NCI-H2227 (cell line): ENCODE measurements at regions not wholly inside any gene's neighbourhood (a gene's known extent, or its start where the extent isn't known, plus 50 kb on each side); places are given as distances from the start of the nearest gene placed in this dataset.

ENCODE experiments used
- DNase-seq: peaks from one replicate; lab custom pipeline; 2025; ENCODE audit not compliant: unreplicated experiment; lab: John Stamatoyannopoulos, UW

DNA sequence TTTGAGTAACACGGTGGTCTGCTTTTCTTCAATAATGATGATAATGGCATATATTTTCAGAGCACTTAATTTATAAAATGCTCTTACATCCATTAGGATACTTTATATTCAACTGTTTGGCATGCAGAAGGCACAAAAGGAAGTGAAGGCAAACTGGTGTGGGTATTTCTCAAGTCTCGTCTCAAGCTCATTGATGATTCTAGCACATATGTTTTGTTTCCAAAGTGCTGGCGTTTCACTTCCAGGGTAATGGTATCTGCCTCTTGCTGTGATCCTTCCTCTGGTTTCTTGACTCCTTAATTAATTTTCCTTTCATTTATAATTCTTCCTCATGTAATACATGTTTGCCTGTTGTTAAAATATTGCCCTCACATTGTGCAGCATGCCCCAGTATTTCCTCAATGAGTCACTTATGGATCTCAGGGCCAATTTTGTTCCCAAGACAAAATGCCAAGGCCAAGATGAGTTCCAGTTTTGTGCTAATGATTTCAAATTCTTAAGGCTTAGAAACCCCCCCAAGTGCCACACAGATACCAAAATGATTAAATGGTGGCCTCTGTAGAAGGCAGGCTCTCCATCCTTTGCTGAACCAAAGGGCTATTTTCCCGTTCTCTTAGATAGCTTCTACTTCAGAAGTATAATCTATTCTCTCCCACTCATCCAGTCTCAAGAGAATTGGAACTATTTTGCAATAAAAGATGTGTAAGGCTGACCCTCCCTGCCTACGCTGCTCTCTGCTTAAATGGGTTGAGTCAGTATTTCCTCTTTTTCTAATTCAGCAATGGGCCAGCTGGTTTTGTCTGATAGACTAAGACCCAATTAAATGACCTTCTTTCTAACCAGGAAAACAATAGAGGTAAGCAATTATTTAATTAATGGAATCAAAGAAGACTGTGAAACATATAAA, 171.2 kb downstream of the ZNF365 start:
- DNase-seq, result no peak

DNA sequence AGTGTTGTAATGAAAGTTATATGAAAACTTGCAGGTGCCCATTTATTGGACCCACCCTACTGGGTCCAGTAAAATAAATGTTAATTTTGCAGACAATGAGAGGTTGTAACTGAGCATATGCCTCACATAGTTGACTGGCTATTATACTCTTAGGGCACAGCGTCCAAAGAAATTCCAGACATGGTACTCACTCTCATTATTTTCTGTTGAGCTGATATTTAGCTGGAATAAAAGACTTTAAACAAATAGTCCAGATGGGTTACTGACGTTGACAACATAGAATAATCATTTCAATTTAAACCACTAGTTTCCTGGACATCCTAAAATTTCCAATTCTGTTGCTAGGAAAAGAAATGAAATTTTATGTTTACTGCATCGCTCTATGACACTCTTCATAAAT, 174.5 kb downstream of the ZNF365 start:
- no peak for DNase-seq

DNA sequence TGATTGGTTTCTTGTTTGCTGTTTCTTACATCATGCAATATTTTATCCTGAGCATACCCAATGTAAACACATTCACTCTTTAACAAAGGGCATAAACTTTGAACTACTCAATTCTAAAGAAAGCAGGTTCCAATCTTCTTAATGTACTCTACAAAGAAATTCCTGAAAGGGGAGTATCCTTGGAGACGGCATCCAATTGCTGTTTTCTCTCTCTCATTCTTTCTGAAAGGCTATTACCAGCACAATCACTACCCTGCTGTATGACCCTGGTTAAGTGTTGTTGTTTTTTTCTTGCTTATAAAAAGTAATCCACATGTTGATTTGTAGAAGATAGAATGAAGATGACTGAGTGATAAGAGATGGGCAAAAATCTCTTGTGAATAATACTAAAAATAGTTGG, 176.0 kb downstream of the ZNF365 start:
- DNase-seq, result no peak

DNA sequence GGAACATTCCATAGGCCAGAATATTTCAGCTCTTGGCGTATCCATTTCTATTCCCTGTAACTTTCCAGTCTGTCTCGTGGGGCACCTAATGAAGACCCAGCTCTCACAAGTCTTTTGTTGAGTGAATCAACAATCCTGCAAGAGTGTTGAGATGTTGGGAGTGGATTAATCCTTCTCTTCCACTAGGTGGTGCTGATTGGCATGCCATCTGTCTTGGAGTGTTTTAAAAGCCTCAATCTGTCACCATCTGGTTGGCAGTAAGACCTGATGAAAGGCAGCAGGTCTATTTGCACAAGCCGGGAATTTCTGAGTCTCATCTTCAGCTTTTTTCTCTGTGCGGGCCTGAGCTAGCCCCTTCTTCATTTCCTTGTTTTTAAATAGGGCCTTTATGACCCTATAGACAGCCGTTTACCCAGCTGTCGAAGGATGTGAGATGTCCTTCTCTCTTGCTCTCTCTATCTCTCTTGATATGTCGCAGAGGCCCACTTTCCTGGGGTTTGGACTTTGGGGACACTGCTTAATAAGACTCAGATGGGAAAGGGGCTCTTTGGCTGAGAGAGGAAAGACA, 180.5 kb downstream of the ZNF365 start:
- DNase-seq, result peak; percentile 23

DNA sequence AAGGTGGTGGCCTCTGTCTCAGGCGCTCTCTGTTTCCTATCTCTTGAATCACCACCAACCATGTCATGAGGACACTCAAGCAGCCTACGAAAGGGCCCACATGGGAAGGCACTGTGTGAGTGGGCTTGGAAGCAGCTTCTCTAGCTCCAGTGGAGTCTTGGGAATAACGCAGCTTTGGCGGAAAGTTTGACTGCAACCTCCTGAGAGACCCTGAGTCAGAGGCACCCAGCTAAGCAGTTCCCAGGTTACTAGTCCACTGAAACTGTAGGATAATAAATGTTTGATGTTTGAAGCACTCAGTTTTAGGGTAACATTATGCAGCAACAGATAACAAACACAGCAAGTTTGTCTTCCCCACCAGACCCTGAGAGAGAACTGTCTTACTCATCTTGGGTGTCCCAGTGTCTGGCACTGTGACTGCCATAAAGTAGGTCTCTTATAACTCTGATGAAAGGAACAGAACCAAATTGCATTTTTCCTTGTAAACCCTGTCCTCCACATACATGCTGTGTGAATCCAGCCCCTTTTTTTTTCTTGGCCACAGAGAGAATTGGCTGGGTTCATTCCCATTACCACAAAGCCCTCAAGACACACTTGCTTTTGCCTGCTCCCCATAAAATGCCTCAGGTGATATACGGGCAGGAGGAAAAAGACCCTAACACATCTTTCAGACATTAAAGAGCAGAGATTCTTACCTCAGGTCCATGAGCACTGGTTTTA, 185.5 kb downstream of the ZNF365 start:
- no peak for DNase-seq

DNA sequence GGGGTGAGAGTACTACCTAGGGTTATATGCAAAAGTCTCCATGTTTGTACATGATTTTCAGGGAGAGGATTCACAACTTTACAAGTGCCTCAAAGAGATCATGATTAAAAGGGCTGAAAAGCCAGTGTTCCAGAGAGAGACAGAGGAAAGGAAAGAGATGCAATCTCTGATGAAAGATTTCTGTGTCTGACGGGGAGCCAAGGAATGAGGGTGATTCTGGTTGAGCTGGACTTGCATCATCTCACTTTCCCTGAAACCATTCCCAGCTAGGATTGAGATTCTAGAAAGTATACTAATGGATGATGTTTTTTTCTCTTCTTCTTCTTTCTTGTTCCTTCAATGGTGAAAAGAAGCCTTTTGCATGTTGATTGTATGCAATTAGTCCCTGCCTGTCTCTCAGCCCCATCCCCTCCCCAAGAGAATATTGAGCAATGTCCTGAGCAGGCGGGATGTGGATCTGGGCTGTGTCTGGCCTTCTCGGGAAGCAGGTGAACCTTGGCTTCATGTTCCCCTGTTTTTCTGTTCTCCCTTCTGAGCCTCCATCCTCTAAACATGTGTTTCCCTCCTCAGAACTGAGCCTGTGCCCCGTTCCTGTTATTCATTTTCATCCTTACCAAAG, 186.1 kb downstream of the ZNF365 start:
- no peak for DNase-seq

DNA sequence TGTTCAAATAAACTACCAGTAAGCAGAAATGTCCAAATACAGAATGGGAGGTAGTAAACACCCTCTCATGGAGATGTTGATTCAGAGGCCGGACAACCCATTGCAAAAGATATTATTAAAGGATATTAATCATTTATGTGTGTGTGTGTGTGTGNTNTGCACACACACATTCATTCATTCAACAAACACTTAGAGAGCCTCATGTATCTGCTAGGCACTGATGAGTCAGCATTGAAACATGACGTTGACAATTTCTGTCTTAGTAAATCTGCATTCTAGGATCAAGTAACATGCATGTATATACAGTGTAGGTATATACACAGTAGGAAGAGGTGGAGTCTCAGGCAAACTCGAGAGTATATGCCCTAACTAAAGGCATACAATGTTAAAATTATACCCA, 187.0 kb downstream of the ZNF365 start:
- DNase-seq, result no peak

DNA sequence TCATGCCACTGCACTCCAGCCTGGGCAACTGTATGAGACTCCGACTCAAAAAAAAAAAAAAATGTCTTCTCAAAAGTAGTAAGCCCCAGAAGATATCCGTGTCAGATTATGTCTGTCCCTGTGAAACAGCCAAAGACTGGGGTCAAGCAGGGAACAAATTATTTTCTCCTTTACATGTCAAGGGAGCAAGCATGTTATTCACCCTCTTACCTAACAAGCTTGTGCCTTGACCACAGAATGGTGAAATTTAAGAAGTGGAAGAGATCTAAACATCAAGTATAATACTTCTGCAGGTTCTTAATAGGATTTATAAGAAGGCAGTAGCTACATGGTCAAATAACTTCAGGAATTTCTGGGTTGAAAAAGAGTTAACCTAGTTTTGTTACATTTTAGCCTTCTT, 187.9 kb downstream of the ZNF365 start:
- no peak for DNase-seq

DNA sequence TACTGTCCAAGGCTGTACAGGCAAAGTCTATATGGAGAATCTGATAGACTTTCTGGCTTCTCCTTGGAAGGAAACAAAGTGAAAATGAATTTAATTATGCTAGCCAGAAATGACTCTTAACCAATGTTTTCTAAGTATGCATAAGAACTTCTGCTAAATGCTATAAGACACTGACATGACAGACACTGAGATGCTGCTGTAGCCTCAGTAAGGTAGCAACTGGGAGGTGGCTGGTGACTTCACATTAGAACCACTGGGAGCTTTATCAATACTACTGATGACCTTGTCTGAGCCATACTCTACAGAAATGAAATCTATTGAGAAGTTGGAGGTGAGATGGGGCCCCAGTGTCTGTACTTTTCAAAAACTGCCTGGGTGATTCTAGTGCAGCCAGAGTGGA, 188.6 kb downstream of the ZNF365 start:
- DNase-seq, result no peak

DNA sequence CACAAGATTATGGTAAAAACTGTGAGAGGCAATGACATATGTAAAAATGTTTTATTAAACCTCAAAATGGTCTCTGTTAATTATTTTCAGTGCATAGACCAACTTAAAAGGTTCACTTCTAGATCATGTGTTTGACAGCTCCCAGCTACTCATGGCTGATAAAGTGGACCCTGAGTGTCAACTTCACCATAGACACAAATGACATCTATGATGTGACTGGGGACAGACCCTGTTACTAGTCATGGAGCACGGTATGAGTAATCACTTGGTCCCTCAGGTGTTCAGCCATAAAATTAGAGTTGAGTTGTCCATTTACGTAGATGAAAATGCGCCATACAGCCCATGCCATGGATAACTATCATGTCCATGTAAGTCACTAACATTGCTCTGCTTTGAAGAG, 199.8 kb downstream of the ZNF365 start:
- no peak for DNase-seq

DNA sequence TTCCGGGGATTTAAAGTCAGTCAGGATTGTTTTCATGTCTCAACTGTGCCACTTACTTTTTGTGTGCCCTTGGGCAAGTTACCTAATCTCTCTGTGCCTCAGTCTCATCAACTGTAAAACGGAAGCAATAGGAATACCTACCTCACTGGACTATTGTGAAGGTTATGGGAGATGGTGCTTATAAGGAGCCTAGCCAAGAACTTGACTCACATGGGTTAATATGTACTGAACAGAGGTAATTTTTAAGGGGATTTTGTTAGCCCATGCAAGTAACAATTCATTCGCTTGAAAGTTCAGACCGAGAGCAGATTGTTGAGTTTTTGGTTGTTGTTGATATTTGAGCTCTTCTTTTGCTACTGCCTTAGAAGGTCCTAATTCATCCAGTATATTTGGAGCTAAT, 202.9 kb downstream of the ZNF365 start:
- no peak for DNase-seq

DNA sequence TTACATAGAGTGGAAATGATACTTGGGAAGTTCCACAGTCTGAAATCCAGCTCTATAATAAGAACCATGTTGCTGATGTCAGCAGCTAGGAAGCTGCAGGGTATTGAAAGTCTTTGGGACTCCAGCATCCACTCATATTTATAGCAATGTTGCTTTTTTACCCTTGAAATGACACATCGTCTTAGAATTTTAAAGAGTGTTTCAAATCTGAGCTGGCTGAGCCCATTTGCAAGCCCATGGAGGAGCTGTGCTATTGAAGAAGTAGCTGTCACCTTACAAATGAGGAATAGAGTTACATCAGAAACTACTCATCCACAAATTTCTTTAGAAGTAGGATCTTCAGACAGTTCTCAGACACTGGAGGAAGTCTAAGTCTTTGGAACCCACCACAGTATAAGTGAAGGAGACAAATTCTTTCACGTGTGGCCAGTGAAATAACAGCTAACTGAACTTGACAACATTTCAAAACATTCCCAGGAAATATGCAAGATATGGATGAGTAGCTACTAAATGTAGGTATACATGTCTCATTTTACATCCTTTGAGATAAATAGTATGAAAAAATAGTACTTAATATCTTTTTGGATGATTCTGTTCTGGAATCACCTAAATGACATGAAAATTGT, 203.6 kb downstream of the ZNF365 start:
- no peak for DNase-seq

DNA sequence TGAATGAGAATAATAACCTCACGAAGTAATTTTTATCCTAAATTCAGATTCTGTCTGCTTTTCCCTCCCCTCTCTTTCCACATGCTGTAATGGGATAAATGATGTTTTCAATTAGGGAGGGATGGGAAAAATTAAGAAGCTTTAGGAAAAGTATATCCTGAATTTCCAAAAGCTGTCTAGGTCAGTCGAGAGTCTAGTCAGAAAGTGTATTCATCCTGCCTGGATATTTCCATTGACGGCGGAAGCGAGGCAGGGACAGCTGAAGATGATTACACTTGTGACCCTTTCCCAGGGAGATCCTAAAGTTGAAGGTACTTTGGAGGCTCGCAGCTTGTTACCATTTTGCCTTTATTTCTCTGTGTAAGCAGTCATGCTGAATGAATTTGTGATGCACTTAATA, 204.1 kb downstream of the ZNF365 start:
- DNase-seq, result no peak

DNA sequence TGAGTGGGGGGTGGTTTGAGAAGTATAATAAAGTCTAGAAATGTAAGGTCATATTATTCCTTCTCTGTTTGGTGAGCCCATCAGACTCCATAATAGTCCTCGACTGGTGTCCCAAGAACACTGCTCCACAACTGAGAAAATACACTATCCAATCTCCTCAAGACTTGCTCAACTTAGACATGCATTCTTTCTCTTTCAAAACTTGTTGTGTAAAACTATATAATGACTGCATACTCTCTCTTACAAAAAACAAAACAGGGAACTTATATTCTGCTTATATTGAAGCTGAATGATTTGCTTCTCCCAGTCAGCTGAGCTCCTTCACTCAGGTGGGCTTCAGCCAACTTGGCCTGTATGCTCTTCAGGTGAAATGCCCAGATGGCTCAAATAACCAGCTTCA, 204.7 kb downstream of the ZNF365 start:
- no peak for DNase-seq

DNA sequence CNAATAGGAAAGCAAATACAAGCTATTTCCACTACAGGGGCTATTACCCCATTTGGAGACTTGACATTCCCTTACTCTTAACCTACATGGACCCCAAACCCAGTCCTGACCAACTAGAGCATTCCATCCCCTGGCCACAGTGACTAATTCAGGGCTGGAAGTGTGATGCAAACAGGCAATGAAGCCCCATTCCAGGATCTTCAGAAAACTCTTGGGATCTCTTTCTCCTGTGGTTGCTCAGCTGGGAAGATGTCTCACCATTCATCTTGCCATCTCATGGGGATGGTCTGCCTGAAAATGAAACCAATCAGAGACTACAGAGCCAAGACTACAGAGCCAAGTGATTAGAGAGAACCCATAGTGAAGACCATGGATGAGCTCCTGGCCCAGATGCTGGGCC, 206.2 kb downstream of the ZNF365 start:
- DNase-seq, result no peak

DNA sequence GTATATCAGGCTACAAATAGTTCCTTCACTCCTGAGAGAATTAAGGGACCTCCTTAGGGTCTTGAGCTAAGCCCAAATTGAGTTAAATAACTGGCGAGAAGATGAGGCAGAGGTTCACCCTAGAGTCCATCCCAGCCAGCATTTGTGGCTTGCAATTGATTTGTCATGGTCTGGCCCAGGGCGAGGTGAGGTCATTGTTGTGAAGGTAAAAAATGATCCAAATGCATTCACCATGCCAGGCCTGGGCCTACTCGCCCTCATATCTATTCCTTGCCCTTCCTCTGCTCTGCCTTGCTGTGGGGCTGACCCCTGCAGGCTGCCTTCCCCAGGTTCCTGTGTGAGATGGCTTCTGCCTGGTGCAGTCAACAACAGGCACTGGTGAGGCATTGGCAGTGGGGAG, 207.2 kb downstream of the ZNF365 start:
- no peak for DNase-seq

DNA sequence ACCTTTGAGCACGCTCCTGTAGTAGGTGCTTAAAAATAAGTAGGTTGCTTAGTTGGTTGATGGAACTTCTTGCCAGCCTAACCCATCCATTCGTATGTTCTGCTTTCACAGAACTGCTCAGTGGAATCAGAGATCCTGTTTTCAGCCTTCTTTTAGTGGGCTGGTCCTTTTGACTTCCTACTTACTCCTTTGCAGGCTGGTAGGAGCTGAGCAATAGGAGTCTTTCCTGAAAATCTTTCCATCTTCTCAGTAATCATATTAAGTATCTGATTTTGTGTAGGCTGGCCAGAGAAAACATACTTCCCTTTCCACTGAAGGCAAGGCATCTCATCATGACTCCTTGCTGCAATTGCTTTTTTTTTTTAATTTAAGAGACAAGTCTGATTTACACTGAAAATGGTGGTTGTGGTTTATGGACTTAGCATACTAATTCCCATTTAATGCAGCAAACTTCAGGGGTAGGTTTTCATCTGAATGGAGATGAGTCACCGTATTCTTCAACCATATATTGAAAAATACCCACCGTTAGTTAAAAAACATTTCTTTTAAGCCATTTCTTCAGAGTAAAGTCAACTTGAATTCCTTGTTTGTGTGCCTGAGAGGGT, 208.0 kb downstream of the ZNF365 start:
- DNase-seq, result no peak

DNA sequence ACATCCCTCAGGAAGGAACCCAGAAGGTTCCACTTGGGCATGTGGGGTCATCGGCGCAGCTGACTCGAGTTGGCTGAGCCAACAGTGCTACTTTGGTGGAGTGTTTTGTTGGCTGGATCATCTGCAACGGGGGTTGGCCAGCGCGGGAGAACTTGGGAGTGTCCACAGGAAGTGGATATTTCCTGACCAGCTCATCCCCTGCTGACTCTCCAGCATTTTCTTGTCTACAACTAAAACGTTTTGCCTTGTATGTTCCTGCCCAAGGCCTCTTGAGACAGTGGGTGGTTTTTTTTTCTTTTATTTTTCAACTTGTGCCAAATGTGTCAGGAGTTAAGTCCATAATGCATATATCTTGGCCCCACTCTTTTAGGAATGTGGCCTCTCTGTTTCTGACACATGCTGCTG, 208.6 kb downstream of the ZNF365 start:
- no peak for DNase-seq

DNA sequence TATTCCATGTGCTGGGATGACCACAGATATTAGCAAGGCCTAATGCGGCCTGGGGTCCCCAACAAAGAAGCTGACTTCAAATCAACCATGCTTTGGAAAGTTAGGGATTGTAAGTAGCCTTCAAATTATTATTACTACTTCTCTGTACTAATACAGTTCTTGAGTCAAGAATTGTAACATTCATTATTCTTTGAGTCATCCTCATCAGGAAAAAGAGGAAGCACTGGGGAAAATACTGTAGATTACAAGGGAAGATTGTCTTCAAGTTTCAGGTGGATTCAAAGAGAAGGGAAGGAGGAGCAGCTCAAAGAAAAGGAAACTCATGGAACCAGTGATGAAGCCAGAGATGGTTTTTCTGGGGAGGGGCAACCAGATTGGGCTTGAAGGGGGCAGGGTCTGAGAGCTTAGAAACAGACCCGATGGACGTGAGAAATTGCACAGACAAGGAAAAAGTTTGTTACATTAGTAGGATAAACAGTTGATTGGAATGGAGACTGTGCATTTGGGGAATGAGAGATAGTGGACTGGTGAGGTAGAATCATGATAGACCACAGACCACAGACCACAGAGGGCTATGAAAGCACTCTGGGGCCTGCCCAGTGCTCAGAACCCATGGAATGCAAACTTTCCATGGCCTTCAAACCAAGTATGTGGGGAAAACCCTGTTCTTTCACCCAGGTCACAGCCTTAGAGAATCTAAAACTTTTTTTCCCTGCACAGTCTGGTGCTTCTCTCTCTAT, 209.9 kb downstream of the ZNF365 start:
- DNase-seq, result no peak

DNA sequence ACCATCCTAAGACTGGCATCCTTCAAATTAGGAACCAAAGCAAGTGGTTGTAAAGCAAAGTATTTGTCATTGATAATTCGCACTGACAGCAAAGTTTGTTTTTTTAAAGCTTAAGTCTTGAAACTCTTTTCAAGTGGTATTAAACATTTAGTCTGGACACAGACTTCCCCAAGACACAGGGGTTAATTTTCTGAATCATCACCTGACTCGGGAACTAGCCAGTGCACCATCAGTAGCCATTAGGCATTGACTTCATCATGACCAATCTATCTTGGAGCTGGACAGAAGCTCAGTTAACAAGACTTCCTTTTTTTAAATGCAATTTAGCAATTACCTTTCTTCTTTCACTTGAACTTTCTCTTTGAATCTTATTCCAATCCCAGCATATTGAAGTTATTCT, 210.6 kb downstream of the ZNF365 start:
- no peak for DNase-seq
